K562 (cell line): ENCODE measurements at regions not wholly inside any gene's neighbourhood (a gene's known extent, or its start where the extent isn't known, plus 50 kb on each side); places are given as distances from the start of the nearest gene placed in this dataset.

Experiments
- ATF1 ChIP-seq, 2 experiments: fragments of 450-650 bp in 1 of 2; IDR thresholded peaks; 2 replicates each; pipeline ENCODE4 v1.6.1; 2016; ENCODE audit warnings: missing compliant biosample characterization in 1 of 2, missing genetic modification characterization in 1 of 2
- CBX8 ChIP-seq: fragments of 200-600 bp; sonication (generic); IDR thresholded peaks from 2 replicates; pipeline ENCODE4 v1.6.1; 2012; ENCODE audit warnings: borderline replicate concordance, mixed run types, low read depth, mild to moderate bottlenecking, moderate library complexity, mixed read lengths, low read length, control low read depth, inconsistent platforms; ENCODE audit not compliant: poor library complexity, severe bottlenecking; ENCODE audit errors: extremely low read depth
- FOXA1 ChIP-seq: fragments of 450-650 bp; IDR thresholded peaks from 2 replicates; pipeline ENCODE4 v1.6.1; 2016; ENCODE audit warnings: mild to moderate bottlenecking, borderline replicate concordance
- FOXK2 ChIP-seq, 2 experiments: fragments of 450-650 bp; IDR thresholded peaks in 1 of 2; conservative IDR thresholded peaks in 1 of 2; 2 replicates each; pipeline ENCODE4 v1.6.1; 2016; ENCODE audit warnings: low read depth in 2 of 2, mild to moderate bottlenecking in 1 of 2
- GABPB2 ChIP-seq: fragments of 250-450 bp; sonication (Bioruptor Pico); conservative IDR thresholded peaks from 2 replicates; pipeline ENCODE4 v1.5.1; 2021; ENCODE audit warnings: mild to moderate bottlenecking
- GTF2A2 ChIP-seq: IDR thresholded peaks from 2 replicates; pipeline ENCODE4 v1.6.1; 2016; ENCODE audit warnings: mild to moderate bottlenecking, missing genetic modification characterization, missing compliant biosample characterization
- MEF2D ChIP-seq: conservative IDR thresholded peaks from 2 replicates; pipeline ENCODE4 v1.6.1; 2016; ENCODE audit warnings: low read depth, missing genetic modification characterization, missing compliant biosample characterization
- PYGO2 ChIP-seq: fragments of 450-650 bp; IDR thresholded peaks from 2 replicates; pipeline ENCODE4 v1.6.1; 2016; ENCODE audit warnings: mild to moderate bottlenecking, missing genetic modification characterization, moderate library complexity, missing compliant biosample characterization
- ZNF311 ChIP-seq: fragments of 250-450 bp; sonication (Bioruptor Pico); IDR thresholded peaks from 2 replicates; pipeline ENCODE4 v1.4.0; 2020; ENCODE audit warnings: mild to moderate bottlenecking, moderate library complexity
- TF ChIP-seq, protein P1 (sequence below): fragments of 450-650 bp; IDR thresholded peaks from 2 replicates; pipeline ENCODE4 v1.6.1; 2017; ENCODE audit warnings: antibody characterized with exemption
- TF ChIP-seq, protein P2 (sequence below), 2 experiments: fragments of 450-650 bp; IDR thresholded peaks; 2 replicates each; pipeline ENCODE4 v1.6.1; 2016

DNA sequence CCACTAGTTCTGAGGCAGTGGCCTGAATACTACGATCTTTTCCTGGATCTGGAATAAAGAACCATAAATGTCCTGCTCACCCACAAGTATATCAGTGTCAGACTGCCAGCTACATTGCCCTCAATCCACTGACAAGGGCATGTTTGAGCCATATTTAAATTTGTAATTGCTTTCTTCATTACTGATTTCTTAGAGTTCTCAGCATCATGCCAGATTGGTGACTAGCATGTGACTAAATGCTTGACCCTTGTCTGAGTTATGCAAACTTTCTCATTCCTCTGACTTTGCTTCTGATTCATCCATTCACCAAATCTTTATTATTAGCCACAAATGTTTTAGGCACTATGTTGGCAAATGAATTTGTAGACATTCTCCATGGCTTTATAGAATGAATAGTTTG lies 143.6 kb upstream of the SLC16A7 start (continued):
- TF ChIP-seq ZNF311 (CRISPR knock-in tag): no peak
- TF ChIP-seq GABPB2 (CRISPR knock-in tag): no peak
- TF ChIP-seq, protein P1, sequence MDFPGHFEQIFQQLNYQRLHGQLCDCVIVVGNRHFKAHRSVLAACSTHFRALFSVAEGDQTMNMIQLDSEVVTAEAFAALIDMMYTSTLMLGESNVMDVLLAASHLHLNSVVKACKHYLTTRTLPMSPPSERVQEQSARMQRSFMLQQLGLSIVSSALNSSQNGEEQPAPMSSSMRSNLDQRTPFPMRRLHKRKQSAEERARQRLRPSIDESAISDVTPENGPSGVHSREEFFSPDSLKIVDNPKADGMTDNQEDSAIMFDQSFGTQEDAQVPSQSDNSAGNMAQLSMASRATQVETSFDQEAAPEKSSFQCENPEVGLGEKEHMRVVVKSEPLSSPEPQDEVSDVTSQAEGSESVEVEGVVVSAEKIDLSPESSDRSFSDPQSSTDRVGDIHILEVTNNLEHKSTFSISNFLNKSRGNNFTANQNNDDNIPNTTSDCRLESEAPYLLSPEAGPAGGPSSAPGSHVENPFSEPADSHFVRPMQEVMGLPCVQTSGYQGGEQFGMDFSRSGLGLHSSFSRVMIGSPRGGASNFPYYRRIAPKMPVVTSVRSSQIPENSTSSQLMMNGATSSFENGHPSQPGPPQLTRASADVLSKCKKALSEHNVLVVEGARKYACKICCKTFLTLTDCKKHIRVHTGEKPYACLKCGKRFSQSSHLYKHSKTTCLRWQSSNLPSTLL: no peak
- TF ChIP-seq PYGO2 (tag): no peak
- TF ChIP-seq, protein P2, sequence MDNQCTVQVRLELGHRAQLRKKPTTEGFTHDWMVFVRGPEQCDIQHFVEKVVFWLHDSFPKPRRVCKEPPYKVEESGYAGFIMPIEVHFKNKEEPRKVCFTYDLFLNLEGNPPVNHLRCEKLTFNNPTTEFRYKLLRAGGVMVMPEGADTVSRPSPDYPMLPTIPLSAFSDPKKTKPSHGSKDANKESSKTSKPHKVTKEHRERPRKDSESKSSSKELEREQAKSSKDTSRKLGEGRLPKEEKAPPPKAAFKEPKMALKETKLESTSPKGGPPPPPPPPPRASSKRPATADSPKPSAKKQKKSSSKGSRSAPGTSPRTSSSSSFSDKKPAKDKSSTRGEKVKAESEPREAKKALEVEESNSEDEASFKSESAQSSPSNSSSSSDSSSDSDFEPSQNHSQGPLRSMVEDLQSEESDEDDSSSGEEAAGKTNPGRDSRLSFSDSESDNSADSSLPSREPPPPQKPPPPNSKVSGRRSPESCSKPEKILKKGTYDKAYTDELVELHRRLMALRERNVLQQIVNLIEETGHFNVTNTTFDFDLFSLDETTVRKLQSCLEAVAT (IDR thresholded peaks at IDR 0.05): no peak
- TF ChIP-seq FOXK2 (conservative IDR thresholded peaks at IDR 0.05 in 1 of 2, IDR thresholded peaks at IDR 0.05 in 1 of 2; ENCODE audit: low read depth in 2 of 2): no peak
- TF ChIP-seq MEF2D (tag): no peak
- TF ChIP-seq FOXA1: no peak
- TF ChIP-seq CBX8: no peak
- TF ChIP-seq GTF2A2 (tag): no peak
- TF ChIP-seq ATF1 (CRISPR knock-in tag; IDR thresholded peaks at IDR 0.05): no peak
- no peak for TF ChIP-seq ATF1 (tag; IDR thresholded peaks at IDR 0.05)
